ENCODE measurements at regions not wholly inside any gene's neighbourhood (a gene's known extent, or its start where the extent isn't known, plus 50 kb on each side); places are given as distances from the start of the nearest gene placed in this dataset.

DNA sequence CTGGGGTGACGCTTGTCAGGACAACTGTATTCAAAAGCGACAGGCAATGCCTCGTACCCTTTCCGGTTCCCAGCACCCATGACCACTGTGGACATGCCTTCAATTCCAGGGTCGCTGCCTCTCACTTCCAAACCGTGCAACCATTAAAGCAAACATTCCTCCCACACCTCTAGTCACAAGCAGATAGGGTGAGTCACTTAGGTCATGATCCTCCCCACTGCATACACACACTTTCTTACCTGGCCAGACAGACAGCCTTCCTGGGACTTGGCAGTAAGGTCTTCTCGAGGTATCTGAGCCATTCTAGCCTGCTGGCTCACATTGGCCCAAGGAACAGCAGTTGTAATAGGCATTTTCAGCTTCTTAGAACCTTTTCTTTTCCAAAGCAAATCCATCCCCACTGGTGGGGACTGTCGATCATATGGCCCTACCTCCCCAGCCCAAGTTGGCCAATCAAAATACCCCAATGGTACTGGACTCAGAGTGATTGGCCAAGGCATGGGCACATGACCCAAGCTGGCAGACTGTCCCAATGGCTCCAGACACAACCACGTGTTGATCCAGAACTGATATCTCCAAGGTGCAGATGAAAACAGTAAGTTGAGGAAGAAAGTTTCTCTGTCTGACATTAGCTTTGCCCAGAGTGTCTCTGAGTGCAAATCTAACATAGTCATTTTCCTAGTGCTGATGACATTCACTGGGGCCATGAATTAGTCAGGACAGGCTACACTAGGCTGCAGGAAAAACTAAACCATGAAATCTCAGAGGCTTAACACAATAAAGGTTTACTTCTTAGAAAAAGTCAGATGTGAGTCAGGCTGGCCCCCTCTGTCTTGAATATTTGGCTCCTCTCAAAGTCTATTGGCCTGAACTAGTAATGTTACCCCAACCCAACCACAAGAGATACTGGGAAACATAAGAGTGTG, 113.8 kb downstream of the RRAGC start (continued):
- TF ChIP-seq, protein P1, sequence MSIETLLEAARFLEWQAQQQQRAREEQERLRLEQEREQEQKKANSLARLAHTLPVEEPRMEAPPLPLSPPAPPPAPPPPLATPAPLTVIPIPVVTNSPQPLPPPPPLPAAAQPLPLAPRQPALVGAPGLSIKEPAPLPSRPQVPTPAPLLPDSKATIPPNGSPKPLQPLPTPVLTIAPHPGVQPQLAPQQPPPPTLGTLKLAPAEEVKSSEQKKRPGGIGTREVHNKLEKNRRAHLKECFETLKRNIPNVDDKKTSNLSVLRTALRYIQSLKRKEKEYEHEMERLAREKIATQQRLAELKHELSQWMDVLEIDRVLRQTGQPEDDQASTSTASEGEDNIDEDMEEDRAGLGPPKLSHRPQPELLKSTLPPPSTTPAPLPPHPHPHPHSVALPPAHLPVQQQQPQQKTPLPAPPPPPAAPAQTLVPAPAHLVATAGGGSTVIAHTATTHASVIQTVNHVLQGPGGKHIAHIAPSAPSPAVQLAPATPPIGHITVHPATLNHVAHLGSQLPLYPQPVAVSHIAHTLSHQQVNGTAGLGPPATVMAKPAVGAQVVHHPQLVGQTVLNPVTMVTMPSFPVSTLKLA (conservative IDR thresholded peaks at IDR 0.05) = 0 out of 4 replicates have a peak, but pooled peaks of 1 of the 2 experiments have one; percentile 25
- TF ChIP-seq ZNF408 (CRISPR knock-in tag; IDR thresholded peaks at IDR 0.05; ENCODE audit: low read depth) = no peak
- TF ChIP-seq BRD9 (IDR thresholded peaks at IDR 0.05; ENCODE audit: low read depth, partially characterized antibody) = no peak
- TF ChIP-seq MAZ (CRISPR knock-in tag; conservative IDR thresholded peaks at IDR 0.05 in 1 of 2, IDR thresholded peaks at IDR 0.05 in 1 of 2) = peak; percentile 12 to 25; a peak in 1 of 4 replicates
- no peak for TF ChIP-seq ASH1L (IDR thresholded peaks at IDR 0.05; ENCODE audit: borderline replicate concordance, low read depth, partially characterized antibody)
- TF ChIP-seq, protein P2, sequence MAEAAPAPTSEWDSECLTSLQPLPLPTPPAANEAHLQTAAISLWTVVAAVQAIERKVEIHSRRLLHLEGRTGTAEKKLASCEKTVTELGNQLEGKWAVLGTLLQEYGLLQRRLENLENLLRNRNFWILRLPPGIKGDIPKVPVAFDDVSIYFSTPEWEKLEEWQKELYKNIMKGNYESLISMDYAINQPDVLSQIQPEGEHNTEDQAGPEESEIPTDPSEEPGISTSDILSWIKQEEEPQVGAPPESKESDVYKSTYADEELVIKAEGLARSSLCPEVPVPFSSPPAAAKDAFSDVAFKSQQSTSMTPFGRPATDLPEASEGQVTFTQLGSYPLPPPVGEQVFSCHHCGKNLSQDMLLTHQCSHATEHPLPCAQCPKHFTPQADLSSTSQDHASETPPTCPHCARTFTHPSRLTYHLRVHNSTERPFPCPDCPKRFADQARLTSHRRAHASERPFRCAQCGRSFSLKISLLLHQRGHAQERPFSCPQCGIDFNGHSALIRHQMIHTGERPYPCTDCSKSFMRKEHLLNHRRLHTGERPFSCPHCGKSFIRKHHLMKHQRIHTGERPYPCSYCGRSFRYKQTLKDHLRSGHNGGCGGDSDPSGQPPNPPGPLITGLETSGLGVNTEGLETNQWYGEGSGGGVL (CRISPR knock-in tag; IDR thresholded peaks at IDR 0.05) = no peak
- TF ChIP-seq XRCC5 (IDR thresholded peaks at IDR 0.05; ENCODE audit: low read depth, low read length) = peak; percentile 38; the same call in 1 of the 2 replicates
- TF ChIP-seq EHMT2 (IDR thresholded peaks at IDR 0.05) = peak; percentile 49; the same call in 1 of the 2 replicates
- no peak for TF ChIP-seq ZNF75A (CRISPR knock-in tag; IDR thresholded peaks at IDR 0.05)
- TF ChIP-seq, protein P3, sequence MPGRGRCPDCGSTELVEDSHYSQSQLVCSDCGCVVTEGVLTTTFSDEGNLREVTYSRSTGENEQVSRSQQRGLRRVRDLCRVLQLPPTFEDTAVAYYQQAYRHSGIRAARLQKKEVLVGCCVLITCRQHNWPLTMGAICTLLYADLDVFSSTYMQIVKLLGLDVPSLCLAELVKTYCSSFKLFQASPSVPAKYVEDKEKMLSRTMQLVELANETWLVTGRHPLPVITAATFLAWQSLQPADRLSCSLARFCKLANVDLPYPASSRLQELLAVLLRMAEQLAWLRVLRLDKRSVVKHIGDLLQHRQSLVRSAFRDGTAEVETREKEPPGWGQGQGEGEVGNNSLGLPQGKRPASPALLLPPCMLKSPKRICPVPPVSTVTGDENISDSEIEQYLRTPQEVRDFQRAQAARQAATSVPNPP (IDR thresholded peaks at IDR 0.05; ENCODE audit: borderline replicate concordance, insufficient read depth, insufficient read length) = no peak
- TF ChIP-seq SMAD4 (CRISPR knock-in tag; conservative IDR thresholded peaks at IDR 0.05) = no peak
- TF ChIP-seq, protein P4, sequence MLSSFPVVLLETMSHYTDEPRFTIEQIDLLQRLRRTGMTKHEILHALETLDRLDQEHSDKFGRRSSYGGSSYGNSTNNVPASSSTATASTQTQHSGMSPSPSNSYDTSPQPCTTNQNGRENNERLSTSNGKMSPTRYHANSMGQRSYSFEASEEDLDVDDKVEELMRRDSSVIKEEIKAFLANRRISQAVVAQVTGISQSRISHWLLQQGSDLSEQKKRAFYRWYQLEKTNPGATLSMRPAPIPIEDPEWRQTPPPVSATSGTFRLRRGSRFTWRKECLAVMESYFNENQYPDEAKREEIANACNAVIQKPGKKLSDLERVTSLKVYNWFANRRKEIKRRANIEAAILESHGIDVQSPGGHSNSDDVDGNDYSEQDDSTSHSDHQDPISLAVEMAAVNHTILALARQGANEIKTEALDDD (IDR thresholded peaks at IDR 0.05) = peak; percentile 32; the same call in 1 of the 2 replicates
- TF ChIP-seq, protein P5, sequence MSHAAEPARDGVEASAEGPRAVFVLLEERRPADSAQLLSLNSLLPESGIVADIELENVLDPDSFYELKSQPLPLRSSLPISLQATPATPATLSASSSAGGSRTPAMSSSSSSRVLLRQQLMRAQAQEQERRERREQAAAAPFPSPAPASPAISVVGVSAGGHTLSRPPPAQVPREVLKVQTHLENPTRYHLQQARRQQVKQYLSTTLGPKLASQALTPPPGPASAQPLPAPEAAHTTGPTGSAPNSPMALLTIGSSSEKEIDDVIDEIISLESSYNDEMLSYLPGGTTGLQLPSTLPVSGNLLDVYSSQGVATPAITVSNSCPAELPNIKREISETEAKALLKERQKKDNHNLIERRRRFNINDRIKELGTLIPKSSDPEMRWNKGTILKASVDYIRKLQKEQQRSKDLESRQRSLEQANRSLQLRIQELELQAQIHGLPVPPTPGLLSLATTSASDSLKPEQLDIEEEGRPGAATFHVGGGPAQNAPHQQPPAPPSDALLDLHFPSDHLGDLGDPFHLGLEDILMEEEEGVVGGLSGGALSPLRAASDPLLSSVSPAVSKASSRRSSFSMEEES (CRISPR knock-in tag; IDR thresholded peaks at IDR 0.05) = no peak
- no peak for TF ChIP-seq ELF4 (CRISPR knock-in tag; IDR thresholded peaks at IDR 0.05)
- TF ChIP-seq ATF7 (IDR thresholded peaks at IDR 0.05) = no peak; the same call in 1 of the 2 replicates
- no peak for TF ChIP-seq STAT5A (IDR thresholded peaks at IDR 0.05; ENCODE audit: borderline replicate concordance, low read length)
- no peak for TF ChIP-seq CBX3 (IDR thresholded peaks at IDR 0.05; ENCODE audit: borderline replicate concordance in 1 of 2, low read length in 2 of 2)
- no peak for TF ChIP-seq SMARCA5 (IDR thresholded peaks at IDR 0.05)
- TF ChIP-seq, protein P6, sequence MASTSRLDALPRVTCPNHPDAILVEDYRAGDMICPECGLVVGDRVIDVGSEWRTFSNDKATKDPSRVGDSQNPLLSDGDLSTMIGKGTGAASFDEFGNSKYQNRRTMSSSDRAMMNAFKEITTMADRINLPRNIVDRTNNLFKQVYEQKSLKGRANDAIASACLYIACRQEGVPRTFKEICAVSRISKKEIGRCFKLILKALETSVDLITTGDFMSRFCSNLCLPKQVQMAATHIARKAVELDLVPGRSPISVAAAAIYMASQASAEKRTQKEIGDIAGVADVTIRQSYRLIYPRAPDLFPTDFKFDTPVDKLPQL (IDR thresholded peaks at IDR 0.05; ENCODE audit: extremely low read depth, insufficient read length) = no peak

Measured in K562 (cell line).